Nephron progenitor cell (in vitro differentiated cells): ENCODE measurements at regions not wholly inside any gene's neighbourhood (a gene's known extent, or its start where the extent isn't known, plus 50 kb on each side); places are given as distances from the start of the nearest gene placed in this dataset.

ENCODE experiments used
- DNase-seq: peaks from one replicate; pipeline ENCODE4 v3.0.0; 2021
- H3K27ac Mint-ChIP-seq: 2 replicates; pipeline ENCODE4 v1.8.0; 2021; ENCODE audit warnings: mild to moderate bottlenecking, moderate library complexity, mixed read lengths
- H3K27me3 Mint-ChIP-seq: 2 replicates; pipeline ENCODE4 v1.8.0; 2021; ENCODE audit warnings: mild to moderate bottlenecking, low read depth, mixed read lengths; ENCODE audit not compliant: poor library complexity
- H3K36me3 Mint-ChIP-seq: 2 replicates; pipeline ENCODE4 v1.8.0; 2021; ENCODE audit warnings: low read depth, mixed read lengths
- H3K4me1 Mint-ChIP-seq: 2 replicates; pipeline ENCODE4 v1.8.0; 2021; ENCODE audit warnings: mixed read lengths
- H3K4me3 Mint-ChIP-seq: 2 replicates; pipeline ENCODE4 v1.8.0; 2021; ENCODE audit warnings: mild to moderate bottlenecking, moderate library complexity, mixed read lengths
- H3K9me3 Mint-ChIP-seq: 2 replicates; pipeline ENCODE4 v1.8.0; 2021; ENCODE audit warnings: mild to moderate bottlenecking, moderate library complexity, mixed read lengths
- TF ChIP-seq, protein P1 (sequence below): fragments of 200-600 bp; sonication (generic); IDR thresholded peaks from 2 replicates; pipeline ENCODE4 v1.5.0; 2021; ENCODE audit warnings: antibody characterized with exemption

GRCh38 chr2:216808805-216809425 lies 50.9 kb downstream of the TNP1 start:
- no peak overlapping the region for H3K4me3 Mint-ChIP-seq
- TF ChIP-seq, protein P1, sequence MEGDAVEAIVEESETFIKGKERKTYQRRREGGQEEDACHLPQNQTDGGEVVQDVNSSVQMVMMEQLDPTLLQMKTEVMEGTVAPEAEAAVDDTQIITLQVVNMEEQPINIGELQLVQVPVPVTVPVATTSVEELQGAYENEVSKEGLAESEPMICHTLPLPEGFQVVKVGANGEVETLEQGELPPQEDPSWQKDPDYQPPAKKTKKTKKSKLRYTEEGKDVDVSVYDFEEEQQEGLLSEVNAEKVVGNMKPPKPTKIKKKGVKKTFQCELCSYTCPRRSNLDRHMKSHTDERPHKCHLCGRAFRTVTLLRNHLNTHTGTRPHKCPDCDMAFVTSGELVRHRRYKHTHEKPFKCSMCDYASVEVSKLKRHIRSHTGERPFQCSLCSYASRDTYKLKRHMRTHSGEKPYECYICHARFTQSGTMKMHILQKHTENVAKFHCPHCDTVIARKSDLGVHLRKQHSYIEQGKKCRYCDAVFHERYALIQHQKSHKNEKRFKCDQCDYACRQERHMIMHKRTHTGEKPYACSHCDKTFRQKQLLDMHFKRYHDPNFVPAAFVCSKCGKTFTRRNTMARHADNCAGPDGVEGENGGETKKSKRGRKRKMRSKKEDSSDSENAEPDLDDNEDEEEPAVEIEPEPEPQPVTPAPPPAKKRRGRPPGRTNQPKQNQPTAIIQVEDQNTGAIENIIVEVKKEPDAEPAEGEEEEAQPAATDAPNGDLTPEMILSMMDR: no peak
- no peaks in the 10 kb centered on the region for H3K9me3 Mint-ChIP-seq
- no peaks in the 10 kb centered on the region for H3K27me3 Mint-ChIP-seq
- no peak for DNase-seq
- no peak overlapping the region for H3K27ac Mint-ChIP-seq
- H3K36me3 Mint-ChIP-seq: no peaks in the 10 kb centered on the region
- peaks cover 9% of the 10 kb centered on the region for H3K4me1 Mint-ChIP-seq

- DNase-seq: no peak
- TF ChIP-seq, protein P1: no peak
- no peaks in the 10 kb centered on the region for H3K27me3 Mint-ChIP-seq
- H3K4me3 Mint-ChIP-seq: no peak overlapping the region
- H3K9me3 Mint-ChIP-seq: no peaks in the 10 kb centered on the region
- no peaks in the 10 kb centered on the region for H3K36me3 Mint-ChIP-seq
- no peak overlapping the region for H3K27ac Mint-ChIP-seq
- H3K4me1 Mint-ChIP-seq: peaks cover 16% of the 10 kb centered on the region
Measured at GRCh38 chr2:216807857-216808272, 52.0 kb downstream of the TNP1 start.

GRCh38 chr2:216804357-216805350 lies 55.2 kb downstream of the TNP1 start:
- Mint-ChIP-seq H3K27me3 (no peaks in the 10 kb centered on the region), H3K36me3 (no peaks in the 10 kb centered on the region)
- DNase-seq: no peak

GRCh38 chr2:216803791-216804190 lies 56.1 kb downstream of the TNP1 start:
- Mint-ChIP-seq H3K9me3 (no peaks in the 10 kb centered on the region), H3K27ac (no peak overlapping the region), H3K27me3 (no peaks in the 10 kb centered on the region), H3K4me3 (no peak overlapping the region), H3K4me1 (peaks cover 45% of the 10 kb centered on the region), H3K36me3 (no peaks in the 10 kb centered on the region)
- TF ChIP-seq, protein P1: no peak
- DNase-seq: no peak

More at GRCh38 chr2:216804357-216805350, 55.2 kb downstream of the TNP1 start:
- TF ChIP-seq, protein P1: no peak
- Mint-ChIP-seq H3K9me3 (no peaks in the 10 kb centered on the region), H3K27ac (no peak overlapping the region), H3K4me1 (peaks cover 37% of the 10 kb centered on the region), H3K4me3 (no peak overlapping the region)

DNA sequence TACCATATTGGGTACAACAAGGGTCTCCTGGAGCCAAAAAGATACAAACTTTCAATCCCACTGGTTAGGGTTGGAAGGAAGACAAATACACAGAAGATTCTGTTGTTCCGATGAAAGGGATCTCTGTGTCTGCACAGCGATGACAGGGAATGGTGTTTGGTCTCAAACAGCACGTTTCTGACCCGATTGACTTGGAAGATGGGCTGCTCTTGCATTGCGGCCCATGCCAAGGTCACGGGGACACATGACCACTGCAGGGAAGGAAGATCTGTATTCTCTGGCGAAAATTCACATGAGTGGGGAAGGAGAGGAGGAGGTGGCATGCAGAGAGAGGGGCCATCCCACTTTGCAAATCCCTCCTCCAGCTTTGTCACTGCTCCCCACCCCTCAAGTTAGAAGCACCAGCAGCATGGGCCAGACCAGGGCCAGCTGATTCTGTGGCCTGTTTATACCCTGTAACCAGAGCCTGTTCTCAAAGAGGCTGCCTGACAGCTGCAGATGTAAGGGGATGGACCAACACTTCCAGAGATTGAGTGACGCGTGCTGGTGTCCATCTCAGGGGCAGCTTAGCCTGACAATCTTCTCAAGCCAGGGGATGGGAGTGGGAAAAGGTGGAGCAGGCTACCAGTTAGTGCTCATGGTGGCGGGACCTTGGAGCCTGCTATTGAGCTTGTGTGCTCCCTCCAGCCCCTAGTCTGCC lies 57.2 kb downstream of the TNP1 start:
- H3K27ac Mint-ChIP-seq: no peak overlapping the region
- TF ChIP-seq, protein P1: no peak

More for the DNA sequence above, 57.2 kb downstream of the TNP1 start:
- DNase-seq: no peak
- H3K9me3 Mint-ChIP-seq: no peaks in the 10 kb centered on the region
- peaks cover 50% of the 10 kb centered on the region for H3K4me1 Mint-ChIP-seq
- no peaks in the 10 kb centered on the region for H3K27me3 Mint-ChIP-seq
- H3K4me3 Mint-ChIP-seq: no peak overlapping the region
- H3K36me3 Mint-ChIP-seq: no peaks in the 10 kb centered on the region
